Panc1 (cell line): ENCODE measurements at regions not wholly inside any gene's neighbourhood (a gene's known extent, or its start where the extent isn't known, plus 50 kb on each side); places are given as distances from the start of the nearest gene placed in this dataset.

ENCODE experiments used
- ATAC-seq: fragments of 200-7000 bp; cut with Tn5 transposase; 2 replicates; pipeline ENCODE4 v1.9.1; 2020; ENCODE audit warnings: mild to moderate bottlenecking, moderate library complexity
- BruUV-seq: library from RNA; stranded (reverse); fragments of 400-500 nt; replicated peaks from 2 replicates; lab custom pipeline; 2021; lab: Mats Ljungman, UMichigan
- CTCF ChIA-PET: fragments of 300-600 bp; sonication (Branson Sonifier 250); formaldehyde crosslinking; loops from one replicate; lab custom pipeline; 2022; ENCODE audit warnings: antibody characterized with exemption; lab: Charles Lee
- POLR2A ChIA-PET: fragments of 300-600 bp; sonication (Branson Sonifier 250); formaldehyde crosslinking; loops from one replicate; lab custom pipeline; 2022; ENCODE audit warnings: antibody characterized with exemption; lab: Charles Lee
- DNase-seq: peaks from one replicate; pipeline ENCODE4 v3.0.0-alpha.2; 2010; ENCODE audit warnings: low read depth, low spot score
- H3K27ac ChIP-seq: 2 replicates; pipeline ENCODE4 v1.5.1; 2011; ENCODE audit warnings: mild to moderate bottlenecking, low read length, inconsistent platforms
- H3K27me3 ChIP-seq: fragments of 200-500 bp; sonication (Bioruptor generic); 2 replicates; pipeline ENCODE4 v1.6.0; 2014; ENCODE audit warnings: low read length, inconsistent platforms; ENCODE audit not compliant: control insufficient read depth, insufficient read depth
- H3K36me3 ChIP-seq: fragments of 200-500 bp; sonication (Bioruptor generic); 2 replicates; pipeline ENCODE4 v1.5.1; 2014; ENCODE audit warnings: inconsistent platforms, mild to moderate bottlenecking, low read length, moderate library complexity; ENCODE audit not compliant: control insufficient read depth, insufficient read depth
- H3K4me1 ChIP-seq: 2 replicates; pipeline ENCODE4 v1.5.1; 2011; ENCODE audit warnings: inconsistent platforms, mild to moderate bottlenecking, low read length, moderate library complexity; ENCODE audit not compliant: control insufficient read depth, insufficient read depth
- H3K4me3 ChIP-seq, 2 experiments: 2 replicates each; pipeline ENCODE4 v1.5.1; 2011 to 2012; ENCODE audit warnings: low read depth in 2 of 2, low read length in 2 of 2, mild to moderate bottlenecking in 2 of 2, inconsistent platforms in 1 of 2, moderate library complexity in 1 of 2
- H3K9me3 ChIP-seq: fragments of 200-500 bp; sonication (Bioruptor generic); 2 replicates; pipeline ENCODE4 v1.5.1; 2014; ENCODE audit warnings: low read depth, mild to moderate bottlenecking, inconsistent platforms, low read length, moderate library complexity; ENCODE audit not compliant: control insufficient read depth, insufficient read depth
- CTCF ChIP-seq: fragments of 450-650 bp; IDR thresholded peaks from 2 replicates; pipeline ENCODE4 v1.5.1; 2017; ENCODE audit warnings: mild to moderate bottlenecking
- POLR2AphosphoS5 ChIP-seq: IDR thresholded peaks from 2 replicates; pipeline ENCODE4 v1.6.1; 2012; ENCODE audit warnings: mild to moderate bottlenecking, low read depth, low read length, moderate library complexity
- REST ChIP-seq, 2 experiments: IDR thresholded peaks; 2 replicates each; pipeline ENCODE4 v1.6.1; 2011 to 2012; ENCODE audit warnings: low read depth in 2 of 2, control low read depth in 1 of 2, low read length in 1 of 2, mild to moderate bottlenecking in 1 of 2, moderate library complexity in 1 of 2; ENCODE audit not compliant: insufficient read depth in 1 of 2
- SIN3A ChIP-seq: IDR thresholded peaks from 2 replicates; pipeline ENCODE4 v1.6.1; 2012; ENCODE audit warnings: low read depth, mild to moderate bottlenecking, low read length, moderate library complexity, borderline replicate concordance; ENCODE audit not compliant: insufficient read depth
- TCF7L2 ChIP-seq: IDR thresholded peaks from 2 replicates; pipeline ENCODE4 v1.6.1; 2011; ENCODE audit warnings: mild to moderate bottlenecking, low read depth, low read length, inconsistent platforms
- in situ Hi-C: cut with HindIII; loops from 2 replicates; pipeline ENCODE4 v1.10.0; 2016; ENCODE audit warnings: low sequenced_read_pairs, low pct_unique_long_range_greater_than_20kb
- intact Hi-C: fragments of 100-400 bp; cut with micrococcal nuclease; formaldehyde crosslinking; loops from one replicate; pipeline ENCODE4 v1.10.0; 2022; ENCODE audit not compliant: unreplicated experiment

- H3K27ac ChIP-seq = no peak overlapping the region
- no peaks in the 10 kb centered on the region for H3K4me1 ChIP-seq
- POLR2A ChIA-PET = no interaction called here
- intact Hi-C loops (no loop called here), in situ Hi-C loops (no loop called here)
- no peak for DNase-seq
- no peaks in the 10 kb centered on the region for H3K9me3 ChIP-seq
- H3K36me3 ChIP-seq = no peaks in the 10 kb centered on the region
- CTCF ChIA-PET = no interaction called here
- TF ChIP-seq REST (IDR thresholded peaks at IDR 0.05; ENCODE audit: insufficient read depth in 1 of 2, low read depth in 2 of 2, low read length in 1 of 2) (no peak), CTCF (no peak), POLR2AphosphoS5 (no peak), TCF7L2 (no peak), SIN3A (no peak)
- ATAC-seq = no peak
- no TSS peak for BruUV-seq
- no peak overlapping the region for H3K4me3 ChIP-seq
- no peaks in the 10 kb centered on the region for H3K27me3 ChIP-seq
Measured at GRCh38 chr1:115501476-115501875, 140.3 kb upstream of the VANGL1 start.

- Histone ChIP-seq H3K36me3 (no peaks in the 10 kb centered on the region), H3K4me1 (no peaks in the 10 kb centered on the region), H3K27ac (no peak overlapping the region), H3K4me3 (no peak overlapping the region), H3K27me3 (no peaks in the 10 kb centered on the region), H3K9me3 (no peaks in the 10 kb centered on the region)
- TF ChIP-seq REST (IDR thresholded peaks at IDR 0.05; ENCODE audit: insufficient read depth in 1 of 2, low read depth in 2 of 2, low read length in 1 of 2) = no peak
- TF ChIP-seq CTCF = no peak
- TF ChIP-seq TCF7L2 = no peak
- no peak for TF ChIP-seq POLR2AphosphoS5
- TF ChIP-seq SIN3A = no peak
- ChIA-PET POLR2A (no interaction called here), CTCF (no interaction called here)
- BruUV-seq = no TSS peak
- intact Hi-C loops (no loop called here), in situ Hi-C loops (no loop called here)
- ATAC-seq (no peak), DNase-seq (no peak)
Measured at GRCh38 chr1:115499253-115499652, 142.5 kb upstream of the VANGL1 start.
